GM21529 (cell line): ENCODE measurements at regions not wholly inside any gene's neighbourhood (a gene's known extent, or its start where the extent isn't known, plus 50 kb on each side); places are given as distances from the start of the nearest gene placed in this dataset.

ENCODE experiments used
- ATAC-seq: cut with Tn5 transposase; IDR thresholded peaks from one replicate; pipeline ENCODE4 v1.9.1; 2021; ENCODE audit not compliant: unreplicated experiment

- ATAC-seq: no peak
These were observed 614.1 kb downstream of the EBF1 start for GRCh38 chr5:158485604-158486081.

- no peak for ATAC-seq
These were observed 614.7 kb downstream of the EBF1 start for GRCh38 chr5:158485047-158485446.

DNA sequence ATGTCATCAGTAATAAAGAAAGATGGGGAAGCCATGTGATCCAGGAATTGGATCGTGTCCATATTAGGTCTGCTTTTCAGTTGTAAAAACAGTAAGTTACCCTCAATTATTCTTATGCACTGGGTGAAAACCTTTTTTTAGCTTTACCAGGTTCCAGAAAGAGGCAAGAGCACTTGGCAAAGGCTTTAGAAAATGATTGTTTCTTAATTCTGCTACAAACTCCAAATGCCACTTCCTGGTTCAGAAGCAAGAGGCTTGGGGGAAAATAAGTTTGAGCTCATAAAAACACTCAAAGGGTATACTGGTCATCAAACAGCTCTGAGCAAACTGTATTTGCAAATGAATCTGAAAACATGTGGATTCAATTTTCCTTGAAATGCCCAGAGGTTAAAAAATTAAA, 615.6 kb downstream of the EBF1 start:
- ATAC-seq: no peak

DNA sequence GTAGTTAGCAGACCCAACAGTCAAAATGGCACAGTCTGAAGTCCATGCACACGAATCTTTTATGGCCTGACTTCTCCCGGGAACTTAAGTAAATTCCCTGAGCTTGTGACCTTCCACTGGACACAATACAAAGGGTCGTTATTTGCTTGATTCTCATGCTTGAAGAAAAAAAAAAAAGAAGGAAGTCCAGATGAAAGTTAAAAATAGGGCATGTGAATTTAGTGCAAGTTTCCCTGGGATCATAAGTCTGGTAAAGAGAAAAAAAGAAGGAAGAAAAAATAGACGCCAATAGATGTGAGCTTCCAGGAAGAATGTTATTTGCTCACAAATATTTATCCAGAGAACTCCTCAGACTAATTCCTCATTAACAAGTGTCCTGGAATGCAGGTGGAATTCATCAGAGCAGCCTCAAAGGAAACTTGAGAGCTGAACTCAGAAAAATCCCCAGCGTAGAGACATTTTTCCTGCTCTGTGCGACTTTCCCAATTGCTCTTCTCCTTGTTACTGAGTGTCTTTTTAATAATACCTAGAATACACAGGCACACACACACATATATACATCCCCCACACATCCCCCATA, 616.3 kb downstream of the EBF1 start:
- ATAC-seq: no peak

- ATAC-seq: no peak
These were observed 617.6 kb downstream of the EBF1 start for GRCh38 chr5:158482125-158482524.

GRCh38 chr5:158478139-158478538, 619.2 kb upstream of the CLINT1 start:
- ATAC-seq: no peak

DNA sequence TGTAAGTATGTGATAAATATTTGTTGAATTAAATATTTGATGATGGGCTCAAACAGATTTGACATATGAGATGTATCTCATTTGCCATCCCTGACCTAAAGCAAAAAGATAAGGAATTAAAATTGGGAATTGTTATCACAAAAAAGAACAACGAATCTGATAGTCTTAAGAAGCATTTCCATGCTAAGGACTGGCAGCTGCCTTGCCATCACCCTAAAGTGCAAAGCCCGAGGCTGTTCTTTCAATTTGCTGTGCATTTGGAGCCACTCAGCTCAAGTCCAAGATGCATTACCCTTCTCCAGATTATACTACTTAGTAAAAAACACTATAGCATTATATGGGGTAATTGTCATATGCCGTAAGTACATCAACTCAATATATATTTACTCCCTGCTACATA, 618.3 kb upstream of the CLINT1 start:
- ATAC-seq: no peak

GRCh38 chr5:158473016-158473635, 614.2 kb upstream of the CLINT1 start:
- no peak for ATAC-seq

- no peak for ATAC-seq
These were observed 612.6 kb upstream of the CLINT1 start for GRCh38 chr5:158471535-158471924.

DNA sequence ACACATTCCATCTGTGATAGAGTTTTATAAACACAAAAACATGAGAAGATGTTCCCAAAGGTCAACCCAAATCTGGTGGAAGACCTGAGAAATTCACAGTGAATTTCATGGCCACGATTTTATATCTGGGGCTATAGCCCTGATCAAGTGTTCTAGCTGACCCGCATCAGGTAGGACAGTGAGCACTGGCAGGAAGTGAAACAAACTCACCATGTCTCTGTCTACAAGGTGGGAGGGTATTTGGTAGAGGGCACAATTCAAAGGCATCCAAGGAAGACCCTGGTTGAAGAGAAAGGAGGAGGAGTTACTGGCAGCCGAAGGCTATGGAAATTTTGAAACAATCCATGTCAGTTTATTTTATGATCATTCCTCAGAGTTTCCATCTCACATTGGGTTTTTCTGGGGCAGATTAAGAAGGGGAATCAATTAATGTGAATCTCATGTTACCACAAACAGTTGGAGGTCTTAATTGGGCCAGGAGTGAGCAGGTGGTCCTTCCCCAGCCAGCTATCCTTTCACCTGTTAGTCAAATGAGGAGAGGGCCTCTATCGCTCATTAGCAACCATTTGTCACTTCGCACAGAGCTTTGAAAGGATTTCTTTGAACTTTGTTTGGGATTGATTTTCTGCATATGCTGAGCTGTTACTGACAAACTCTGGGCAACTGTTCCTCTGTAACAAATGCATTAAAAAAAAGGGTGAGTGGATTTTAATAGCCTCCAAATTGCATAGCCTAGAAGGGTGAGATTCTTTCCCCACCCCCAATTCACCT, 612.0 kb upstream of the CLINT1 start:
- ATAC-seq: no peak

DNA sequence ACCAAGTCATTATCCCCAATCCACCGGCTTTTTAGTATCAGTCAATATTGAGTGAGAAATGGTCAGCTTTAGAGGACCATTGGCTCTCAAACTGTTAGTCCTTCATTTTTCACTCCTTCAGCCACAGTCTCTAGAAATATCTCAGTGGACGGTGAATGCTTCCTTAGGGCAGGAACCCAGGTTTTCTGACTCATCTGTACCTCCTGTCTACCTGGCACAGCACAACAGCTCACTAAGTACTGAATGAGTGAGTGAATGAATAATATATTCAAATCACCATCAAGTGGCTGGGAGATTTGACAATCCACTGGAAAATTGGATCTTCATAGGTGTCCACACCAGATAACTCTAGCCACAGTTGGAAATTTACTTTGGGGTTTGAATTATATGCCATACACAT, 609.5 kb upstream of the CLINT1 start:
- ATAC-seq: no peak

GRCh38 chr5:158466191-158466590, 607.2 kb upstream of the CLINT1 start:
- ATAC-seq: no peak

DNA sequence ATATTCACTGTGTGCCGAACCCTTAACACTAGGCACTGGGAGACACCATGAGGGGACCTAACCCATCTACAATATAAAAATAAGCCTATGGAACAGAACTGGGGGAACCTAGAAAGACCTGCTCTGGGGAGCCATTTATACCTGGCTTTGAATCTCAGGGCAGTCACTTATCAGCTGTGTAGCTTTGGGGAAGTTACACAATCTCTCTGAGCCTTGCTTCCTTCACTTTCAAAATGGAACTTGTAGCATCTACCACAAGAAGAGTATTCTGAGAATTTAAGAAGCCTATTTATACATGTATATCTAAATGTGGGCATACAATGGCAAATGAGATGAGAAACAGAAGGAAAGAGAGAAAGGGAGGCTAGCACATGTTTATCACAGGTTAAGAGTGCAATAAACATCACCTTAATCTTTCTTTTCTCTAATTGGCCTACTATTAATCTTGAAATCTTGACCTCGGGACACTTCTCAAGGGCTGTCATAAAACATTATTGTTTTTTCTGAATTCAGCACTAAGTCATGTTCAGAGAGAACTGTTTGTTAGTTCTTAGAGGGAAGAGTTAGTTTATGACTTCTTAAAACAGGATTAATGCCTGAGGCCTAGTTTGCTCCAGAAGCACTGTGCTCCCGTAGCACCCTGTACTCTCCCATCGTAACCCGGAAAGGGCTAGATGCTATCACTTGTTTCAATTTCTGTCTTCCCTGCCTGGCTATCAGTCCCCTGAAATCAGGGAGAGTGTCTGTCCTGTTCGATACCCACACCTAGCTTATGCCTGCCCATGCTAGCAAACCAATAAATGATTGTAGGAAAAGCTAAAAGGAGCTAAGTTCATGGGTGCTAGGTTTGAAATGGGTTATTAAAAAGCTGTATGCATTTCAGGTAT, 606.4 kb upstream of the CLINT1 start:
- ATAC-seq: no peak

DNA sequence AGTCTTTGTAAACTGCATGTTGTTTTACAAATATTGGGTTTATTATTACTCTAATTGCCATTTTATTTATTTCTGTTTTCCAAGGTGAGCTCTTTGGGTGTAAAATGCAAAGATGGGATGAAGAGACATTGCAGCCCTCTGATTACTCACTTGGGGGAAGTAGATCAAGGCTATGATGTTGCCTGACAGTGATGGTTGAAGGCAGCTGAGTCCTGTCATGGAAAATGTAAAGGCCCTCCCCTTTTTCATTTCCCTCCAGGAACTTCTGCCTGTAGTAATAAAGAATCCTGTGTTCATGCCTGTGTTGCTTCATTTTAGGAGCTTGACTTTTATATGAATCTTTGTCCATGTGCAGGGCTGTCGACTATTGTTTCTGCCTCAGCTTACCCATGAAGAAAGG, 605.4 kb upstream of the CLINT1 start:
- ATAC-seq: no peak

DNA sequence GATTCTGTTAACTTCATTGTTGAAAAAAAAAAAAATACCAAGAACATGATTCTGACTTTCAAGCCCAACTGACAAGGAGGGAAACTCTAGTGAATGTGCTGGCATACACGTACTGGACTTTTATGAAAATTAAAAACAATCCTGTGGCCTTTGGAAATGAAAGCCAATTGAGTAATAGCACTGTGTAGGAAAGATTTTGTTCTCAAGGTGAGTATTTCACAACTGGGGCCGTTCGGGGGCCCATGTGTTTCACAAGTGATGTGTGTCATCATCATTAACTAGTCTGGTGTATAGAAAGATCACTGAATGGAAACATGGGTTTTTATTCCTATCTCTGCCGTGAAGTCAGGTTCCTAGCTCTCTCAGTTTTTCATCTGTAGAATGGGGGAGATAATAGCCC, 605.0 kb upstream of the CLINT1 start:
- no peak for ATAC-seq

DNA sequence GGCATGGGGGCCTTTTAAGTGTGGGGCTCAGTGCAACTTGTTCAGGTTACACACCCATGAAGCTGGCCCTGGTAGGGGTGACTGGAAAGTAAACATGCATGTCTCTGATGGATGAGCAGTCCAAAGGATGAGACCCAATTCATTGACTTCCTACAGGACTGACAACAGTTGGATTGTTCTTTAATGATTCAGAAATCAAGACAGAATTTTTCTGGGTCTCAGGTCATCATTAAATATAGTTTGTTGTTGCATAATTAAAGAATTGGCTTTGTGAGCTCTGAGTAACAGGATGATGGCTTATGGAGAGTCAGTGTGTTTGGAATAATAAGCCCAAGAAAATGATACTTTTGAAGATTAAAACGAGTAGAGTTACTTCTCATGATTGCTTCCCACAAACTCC, 604.2 kb upstream of the CLINT1 start:
- no peak for ATAC-seq

- ATAC-seq: no peak
These were observed 603.6 kb upstream of the CLINT1 start for GRCh38 chr5:158462349-158463114.

- no peak for ATAC-seq
These were observed 602.4 kb upstream of the CLINT1 start for GRCh38 chr5:158461240-158461854.

GRCh38 chr5:158458086-158458485, 599.1 kb upstream of the CLINT1 start:
- no peak for ATAC-seq

GRCh38 chr5:158456756-158457155, 597.8 kb upstream of the CLINT1 start:
- ATAC-seq: no peak
